WI38 (cell line): ENCODE measurements at regions not wholly inside any gene's neighbourhood (a gene's known extent, or its start where the extent isn't known, plus 50 kb on each side); places are given as distances from the start of the nearest gene placed in this dataset.

Experiments
- H3K4me3 ChIP-seq: 2 replicates; pipeline ENCODE4 v1.5.1; 2011; ENCODE audit warnings: low read depth, mild to moderate bottlenecking, control low read depth, low read length
- TF ChIP-seq, protein P1 (sequence below): IDR thresholded peaks from 2 replicates; pipeline ENCODE4 v1.5.1; 2012; ENCODE audit warnings: low read depth, mild to moderate bottlenecking, control low read depth, low read length

DNA sequence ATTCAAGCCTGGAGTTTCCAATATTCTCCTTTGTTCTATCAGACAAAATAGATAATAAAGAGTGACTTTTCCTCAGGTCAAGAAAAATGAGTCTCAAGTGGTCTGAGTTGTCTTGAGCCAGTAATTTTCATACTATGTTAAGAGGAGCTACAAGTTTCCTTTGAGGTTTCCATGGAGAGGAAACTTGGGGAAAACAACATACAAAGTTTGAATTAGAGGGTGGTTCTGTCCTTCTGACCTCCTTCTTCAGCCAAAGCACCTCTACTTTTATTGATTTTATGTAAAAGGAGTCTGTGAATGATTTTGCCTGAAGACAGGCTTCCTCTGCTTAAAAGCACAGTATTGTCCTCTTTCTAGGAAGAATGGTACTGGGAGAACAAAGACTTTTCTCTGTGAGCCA lies 497.2 kb upstream of the PKN2 start:
- TF ChIP-seq, protein P1, sequence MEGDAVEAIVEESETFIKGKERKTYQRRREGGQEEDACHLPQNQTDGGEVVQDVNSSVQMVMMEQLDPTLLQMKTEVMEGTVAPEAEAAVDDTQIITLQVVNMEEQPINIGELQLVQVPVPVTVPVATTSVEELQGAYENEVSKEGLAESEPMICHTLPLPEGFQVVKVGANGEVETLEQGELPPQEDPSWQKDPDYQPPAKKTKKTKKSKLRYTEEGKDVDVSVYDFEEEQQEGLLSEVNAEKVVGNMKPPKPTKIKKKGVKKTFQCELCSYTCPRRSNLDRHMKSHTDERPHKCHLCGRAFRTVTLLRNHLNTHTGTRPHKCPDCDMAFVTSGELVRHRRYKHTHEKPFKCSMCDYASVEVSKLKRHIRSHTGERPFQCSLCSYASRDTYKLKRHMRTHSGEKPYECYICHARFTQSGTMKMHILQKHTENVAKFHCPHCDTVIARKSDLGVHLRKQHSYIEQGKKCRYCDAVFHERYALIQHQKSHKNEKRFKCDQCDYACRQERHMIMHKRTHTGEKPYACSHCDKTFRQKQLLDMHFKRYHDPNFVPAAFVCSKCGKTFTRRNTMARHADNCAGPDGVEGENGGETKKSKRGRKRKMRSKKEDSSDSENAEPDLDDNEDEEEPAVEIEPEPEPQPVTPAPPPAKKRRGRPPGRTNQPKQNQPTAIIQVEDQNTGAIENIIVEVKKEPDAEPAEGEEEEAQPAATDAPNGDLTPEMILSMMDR, result no peak
- no peak overlapping the region for H3K4me3 ChIP-seq

DNA sequence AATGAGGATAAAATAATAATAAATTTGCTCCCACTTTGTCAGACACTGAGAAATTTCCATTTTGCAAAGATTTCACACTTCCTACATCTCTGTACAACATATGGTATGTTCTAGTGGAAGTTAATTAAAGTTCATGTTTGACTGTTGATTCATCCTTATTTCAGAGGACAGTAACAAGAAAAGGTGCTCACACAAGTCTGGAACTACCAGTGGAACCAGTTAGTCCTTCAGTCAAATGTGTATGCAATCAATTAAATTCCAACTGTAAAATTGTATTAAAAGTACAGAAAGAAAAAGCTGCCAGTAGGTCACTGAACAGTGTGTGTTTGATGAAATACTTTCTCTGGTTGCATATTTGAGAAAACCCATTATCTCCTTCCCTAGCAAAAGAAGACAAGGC lies 496.0 kb upstream of the PKN2 start:
- no peak overlapping the region for H3K4me3 ChIP-seq
- TF ChIP-seq, protein P1, result no peak

DNA sequence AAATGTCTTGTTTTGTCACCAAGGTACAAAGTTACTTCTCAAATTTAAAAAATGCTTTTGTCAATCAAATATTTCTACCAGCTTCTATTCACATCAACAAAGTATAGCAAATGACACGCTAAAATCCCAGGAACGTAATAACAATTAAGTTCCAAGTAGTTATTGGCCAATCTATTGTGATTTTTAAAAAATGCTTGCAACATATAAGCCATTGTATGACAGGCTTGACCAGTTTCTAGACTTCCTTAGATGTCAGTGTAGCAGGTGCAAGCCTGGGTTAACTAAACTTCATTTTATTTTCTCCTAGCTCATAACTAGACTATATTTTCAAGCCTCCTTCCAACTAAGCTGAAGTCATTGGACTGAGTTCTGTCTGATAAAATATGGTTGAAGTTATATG lies 494.5 kb upstream of the PKN2 start:
- TF ChIP-seq, protein P1, result no peak
- H3K4me3 ChIP-seq, result no peak overlapping the region

DNA sequence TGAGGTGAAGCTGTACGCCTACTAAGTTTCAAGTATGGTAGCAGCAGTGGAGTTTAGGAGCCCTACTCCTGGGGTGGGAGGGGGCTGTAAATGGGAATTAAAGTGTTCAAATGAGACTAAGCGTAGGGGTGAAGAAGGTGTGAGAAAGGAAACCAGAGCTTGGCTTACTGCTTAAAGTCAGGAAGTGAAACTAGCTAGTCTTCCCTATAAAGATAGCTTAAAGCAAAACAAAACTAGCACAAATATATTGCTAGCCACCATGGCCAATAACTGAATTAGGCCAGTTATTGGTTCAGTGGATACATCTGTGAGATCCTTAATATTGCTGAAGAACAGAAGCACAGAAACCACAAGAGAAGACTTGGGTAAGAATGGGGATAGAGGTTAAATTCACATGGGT lies 492.2 kb upstream of the PKN2 start:
- TF ChIP-seq, protein P1, result no peak
- H3K4me3 ChIP-seq, result no peak overlapping the region

DNA sequence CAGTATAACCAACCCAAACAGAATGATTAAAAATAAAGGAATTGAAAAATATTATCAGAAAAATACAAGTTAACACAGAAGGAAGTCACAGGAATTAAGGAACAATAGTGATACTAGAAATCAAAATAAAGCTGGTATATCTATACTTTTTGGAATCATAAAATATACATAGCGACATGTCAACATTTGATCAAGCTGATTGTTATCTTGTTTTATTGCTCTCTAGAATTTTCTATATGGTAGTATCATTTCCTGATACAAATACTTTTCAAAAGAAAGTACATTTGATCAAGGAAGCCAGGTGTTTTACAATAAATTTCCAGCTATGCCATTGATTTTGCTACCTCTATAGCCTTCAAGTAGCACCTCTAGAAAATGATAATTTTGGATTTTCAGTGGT lies 489.5 kb upstream of the PKN2 start:
- TF ChIP-seq, protein P1, result no peak
- no peak overlapping the region for H3K4me3 ChIP-seq

DNA sequence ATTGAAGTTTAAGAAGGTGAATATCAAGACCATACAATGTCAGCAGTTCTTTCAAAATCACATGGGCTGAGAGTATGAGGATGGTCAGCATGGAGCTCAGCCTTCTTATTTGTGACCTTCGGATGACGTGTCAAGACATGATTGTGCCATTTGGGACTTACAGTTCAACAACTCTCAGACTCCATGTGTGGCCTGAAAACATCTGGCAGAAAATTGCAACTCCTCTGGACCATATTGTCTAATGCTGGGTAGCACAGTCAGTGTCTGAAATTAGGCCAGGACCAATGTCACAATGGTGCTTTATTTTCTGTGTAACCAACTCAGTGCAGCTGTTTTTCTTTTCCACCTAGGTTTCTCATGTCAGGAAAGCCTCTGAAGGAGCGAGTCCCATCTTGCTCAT lies 483.5 kb upstream of the PKN2 start:
- TF ChIP-seq, protein P1, result no peak
- no peak overlapping the region for H3K4me3 ChIP-seq

DNA sequence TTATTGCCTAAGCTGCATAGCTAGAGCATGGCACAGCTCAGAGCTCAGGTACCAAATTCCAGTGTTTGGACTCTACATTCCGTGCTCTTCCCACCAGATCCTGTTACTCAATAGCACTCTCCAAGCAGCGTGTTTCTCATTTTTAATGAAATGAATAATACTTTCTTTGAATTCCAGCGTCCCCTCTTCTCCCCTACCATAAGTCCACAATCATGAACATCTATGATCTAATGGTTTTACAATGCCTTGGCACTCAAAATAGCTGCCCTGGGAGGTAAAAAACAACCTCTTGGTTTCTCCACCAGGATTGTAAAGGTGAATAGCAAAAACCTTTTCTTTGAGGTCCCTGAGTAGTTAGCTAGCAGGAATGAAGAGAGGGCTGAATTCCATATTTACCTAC lies 480.0 kb upstream of the PKN2 start:
- TF ChIP-seq, protein P1, result no peak
- no peak overlapping the region for H3K4me3 ChIP-seq
